Nephron progenitor cell (in vitro differentiated cells): ENCODE measurements at regions not wholly inside any gene's neighbourhood (a gene's known extent, or its start where the extent isn't known, plus 50 kb on each side); places are given as distances from the start of the nearest gene placed in this dataset.
"Not testable (repeated sequence)": the region's sequence is repeated elsewhere in the genome, so short reads cannot be mapped to it uniquely, and the experiment has no call there.

Source experiments
- DNase-seq: peaks from one replicate; pipeline ENCODE4 v3.0.0; 2021
- H3K27ac Mint-ChIP-seq: 2 replicates; pipeline ENCODE4 v1.8.0; 2021; ENCODE audit warnings: mild to moderate bottlenecking, moderate library complexity, mixed read lengths
- H3K27me3 Mint-ChIP-seq: 2 replicates; pipeline ENCODE4 v1.8.0; 2021; ENCODE audit warnings: mild to moderate bottlenecking, low read depth, mixed read lengths; ENCODE audit not compliant: poor library complexity
- H3K36me3 Mint-ChIP-seq: 2 replicates; pipeline ENCODE4 v1.8.0; 2021; ENCODE audit warnings: low read depth, mixed read lengths
- H3K4me1 Mint-ChIP-seq: 2 replicates; pipeline ENCODE4 v1.8.0; 2021; ENCODE audit warnings: mixed read lengths
- H3K4me3 Mint-ChIP-seq: 2 replicates; pipeline ENCODE4 v1.8.0; 2021; ENCODE audit warnings: mild to moderate bottlenecking, moderate library complexity, mixed read lengths
- H3K9me3 Mint-ChIP-seq: 2 replicates; pipeline ENCODE4 v1.8.0; 2021; ENCODE audit warnings: mild to moderate bottlenecking, moderate library complexity, mixed read lengths
- CTCF ChIP-seq: fragments of 200-600 bp; sonication (generic); IDR thresholded peaks from 2 replicates; pipeline ENCODE4 v1.5.0; 2021; ENCODE audit warnings: antibody characterized with exemption

DNA sequence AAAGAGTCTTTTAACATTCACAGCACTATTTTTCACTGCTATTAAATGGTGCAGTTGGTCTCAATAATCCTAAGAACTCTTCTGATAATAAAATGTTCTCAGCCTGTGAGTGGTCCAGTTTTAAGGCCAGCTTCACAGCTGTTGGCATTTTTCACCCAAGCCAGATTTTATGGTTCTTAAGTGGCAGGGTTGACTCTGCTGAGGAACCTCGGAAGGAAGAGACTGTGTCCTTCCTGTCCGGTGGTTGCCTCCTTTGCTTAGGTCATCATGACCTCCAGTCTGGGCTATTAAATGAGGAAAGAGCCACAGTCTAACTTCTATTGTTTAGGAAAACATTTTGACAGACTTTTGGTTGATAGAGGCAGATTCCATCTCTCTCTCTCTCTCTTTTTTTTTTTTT, 112.5 kb upstream of the SERBP1 start:
- no peaks in the 10 kb centered on the region for H3K9me3 Mint-ChIP-seq
- H3K4me1 Mint-ChIP-seq = no peaks in the 10 kb centered on the region
- no peak overlapping the region for H3K27ac Mint-ChIP-seq
- H3K27me3 Mint-ChIP-seq = no peaks in the 10 kb centered on the region
- DNase-seq = no peak
- no peak for TF ChIP-seq CTCF
- no peak overlapping the region for H3K4me3 Mint-ChIP-seq
- H3K36me3 Mint-ChIP-seq = no peaks in the 10 kb centered on the region

- DNase-seq = no peak
Observed at GRCh38 chr1:67544921-67545320, 114.7 kb upstream of the SERBP1 start.

GRCh38 chr1:67545364-67545763, 115.2 kb upstream of the SERBP1 start:
- Mint-ChIP-seq H3K36me3 (no peaks in the 10 kb centered on the region), H3K27ac (no peak overlapping the region), H3K4me3 (no peak overlapping the region), H3K9me3 (peaks cover 4% of the 10 kb centered on the region), H3K4me1 (no peaks in the 10 kb centered on the region), H3K27me3 (no peaks in the 10 kb centered on the region)
- TF ChIP-seq CTCF = no peak
- no peak for DNase-seq

More at GRCh38 chr1:67544921-67545320, 114.7 kb upstream of the SERBP1 start:
- no peak for TF ChIP-seq CTCF
- Mint-ChIP-seq H3K27ac (no peak overlapping the region), H3K27me3 (no peaks in the 10 kb centered on the region), H3K4me3 (no peak overlapping the region), H3K9me3 (peaks cover 4% of the 10 kb centered on the region), H3K4me1 (no peaks in the 10 kb centered on the region), H3K36me3 (no peaks in the 10 kb centered on the region)

- Mint-ChIP-seq H3K4me3 (no peak overlapping the region), H3K27ac (no peak overlapping the region), H3K27me3 (no peaks in the 10 kb centered on the region), H3K9me3 (peaks cover 8% of the 10 kb centered on the region), H3K36me3 (no peaks in the 10 kb centered on the region), H3K4me1 (peaks cover 10% of the 10 kb centered on the region)
- no peak for TF ChIP-seq CTCF
- DNase-seq = no peak
Observed at GRCh38 chr1:67551375-67551774, 121.2 kb upstream of the SERBP1 start.

- peaks cover 12% of the 10 kb centered on the region for H3K4me1 Mint-ChIP-seq
- DNase-seq = no peak
- no peaks in the 10 kb centered on the region for H3K27me3 Mint-ChIP-seq
- no peak overlapping the region for H3K27ac Mint-ChIP-seq
- TF ChIP-seq CTCF = no peak
- no peak overlapping the region for H3K4me3 Mint-ChIP-seq
- H3K36me3 Mint-ChIP-seq = no peaks in the 10 kb centered on the region
- peaks cover 8% of the 10 kb centered on the region for H3K9me3 Mint-ChIP-seq
Observed at GRCh38 chr1:67552336-67552759, 122.1 kb upstream of the SERBP1 start.

GRCh38 chr1:67554204-67554603, 124.0 kb upstream of the SERBP1 start:
- H3K27me3 Mint-ChIP-seq, H3K9me3 Mint-ChIP-seq: not testable (repeated sequence)
- peaks cover 12% of the 10 kb centered on the region for H3K4me1 Mint-ChIP-seq

More at GRCh38 chr1:67554204-67554603, 124.0 kb upstream of the SERBP1 start:
- not testable (repeated sequence) for H3K4me3 Mint-ChIP-seq, H3K27ac Mint-ChIP-seq, DNase-seq, H3K36me3 Mint-ChIP-seq
